Embryonic facial prominence (tissue), 1 donor: ENCODE measurements at regions not wholly inside any gene's neighbourhood (a gene's known extent, or its start where the extent isn't known, plus 50 kb on each side); places are given as distances from the start of the nearest gene placed in this dataset.

Experiments
- DNase-seq: peaks from one replicate; pipeline ENCODE4 v3.0.0-alpha.2; 2016; ENCODE audit errors: extremely low spot score

GRCh38 chr9:81532251-81532650 lies 157.1 kb downstream of the TLE1 start:
- DNase-seq: no peak

- DNase-seq: no peak
Measured at GRCh38 chr9:81531511-81531910, 157.8 kb downstream of the TLE1 start.

- no peak for DNase-seq
Measured at GRCh38 chr9:81530846-81531245, 158.5 kb downstream of the TLE1 start.

- no peak for DNase-seq
Measured at GRCh38 chr9:81530310-81530810, 159.0 kb downstream of the TLE1 start.

- no peak for DNase-seq
Measured at GRCh38 chr9:81529556-81530193, 159.7 kb downstream of the TLE1 start.

- DNase-seq: no peak
Measured at GRCh38 chr9:81526587-81526986, 162.8 kb downstream of the TLE1 start.

- DNase-seq: no peak
Measured at GRCh38 chr9:81522716-81523551, 166.4 kb downstream of the TLE1 start.

- DNase-seq: no peak
Measured at GRCh38 chr9:81521892-81522291, 167.5 kb downstream of the TLE1 start.

GRCh38 chr9:81519816-81520495 lies 169.4 kb downstream of the TLE1 start:
- DNase-seq: no peak

GRCh38 chr9:81517954-81518353 lies 171.4 kb downstream of the TLE1 start:
- no peak for DNase-seq

GRCh38 chr9:81513059-81513458 lies 176.3 kb downstream of the TLE1 start:
- no peak for DNase-seq

- DNase-seq: no peak
Measured at GRCh38 chr9:81512641-81513040, 176.7 kb downstream of the TLE1 start.

GRCh38 chr9:81508476-81508875 lies 180.9 kb downstream of the TLE1 start:
- no peak for DNase-seq

GRCh38 chr9:81506941-81507864 lies 182.1 kb downstream of the TLE1 start:
- no peak for DNase-seq

- no peak for DNase-seq
Measured at GRCh38 chr9:81499594-81499993, 189.8 kb downstream of the TLE1 start.

GRCh38 chr9:81499021-81499454 lies 190.3 kb downstream of the TLE1 start:
- no peak for DNase-seq

GRCh38 chr9:81498576-81498975 lies 190.8 kb downstream of the TLE1 start:
- no peak for DNase-seq

GRCh38 chr9:81497091-81497490 lies 192.3 kb downstream of the TLE1 start:
- DNase-seq: no peak

GRCh38 chr9:81492710-81493447 lies 196.5 kb downstream of the TLE1 start:
- peak; percentile 66 for DNase-seq

- no peak for DNase-seq
Measured at GRCh38 chr9:81490605-81491331, 198.6 kb downstream of the TLE1 start.
